GM04503 (cell line): ENCODE measurements at regions not wholly inside any gene's neighbourhood (a gene's known extent, or its start where the extent isn't known, plus 50 kb on each side); places are given as distances from the start of the nearest gene placed in this dataset.
"Not testable (repeated sequence)": the region's sequence is repeated elsewhere in the genome, so short reads cannot be mapped to it uniquely, and the experiment has no call there.

Source experiments
- DNase-seq: peaks from one replicate; pipeline ENCODE4 v3.0.0-alpha.2; 2012; ENCODE audit warnings: low read depth

- DNase-seq: not testable (repeated sequence)
Observed at GRCh38 chr17:30638968-30639367, 161.8 kb downstream of the GOSR1 start.

GRCh38 chr17:30631651-30632050 is 154.4 kb downstream of the GOSR1 start:
- DNase-seq: not testable (repeated sequence)

- not testable (repeated sequence) for DNase-seq
Observed at GRCh38 chr17:30625380-30625779, 148.2 kb downstream of the GOSR1 start.

DNA sequence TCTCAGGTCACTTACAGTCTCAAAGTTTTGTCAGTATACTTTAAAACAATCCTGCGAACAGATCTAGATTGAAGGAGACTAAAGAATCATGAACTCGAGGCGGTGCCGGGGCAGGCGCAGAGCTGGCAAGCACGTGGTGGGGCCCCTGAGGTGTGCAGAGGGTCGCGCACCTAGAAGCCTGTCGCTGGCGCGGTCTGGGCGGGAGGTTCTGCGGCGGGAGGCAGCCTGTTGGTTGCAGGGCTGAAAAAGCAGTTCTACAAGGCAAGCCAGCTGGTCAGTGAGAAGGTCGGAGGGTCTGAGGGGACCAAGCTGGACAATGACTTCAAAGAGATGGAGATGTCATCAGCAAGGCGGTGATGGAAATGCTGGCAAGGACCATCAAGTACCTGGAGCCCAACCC is 147.0 kb downstream of the GOSR1 start:
- DNase-seq: not testable (repeated sequence)

GRCh38 chr17:30609682-30610081 is 132.5 kb downstream of the GOSR1 start:
- DNase-seq: not testable (repeated sequence)

- DNase-seq: no peak
Observed at GRCh38 chr17:30605523-30605922, 128.3 kb downstream of the GOSR1 start.

DNA sequence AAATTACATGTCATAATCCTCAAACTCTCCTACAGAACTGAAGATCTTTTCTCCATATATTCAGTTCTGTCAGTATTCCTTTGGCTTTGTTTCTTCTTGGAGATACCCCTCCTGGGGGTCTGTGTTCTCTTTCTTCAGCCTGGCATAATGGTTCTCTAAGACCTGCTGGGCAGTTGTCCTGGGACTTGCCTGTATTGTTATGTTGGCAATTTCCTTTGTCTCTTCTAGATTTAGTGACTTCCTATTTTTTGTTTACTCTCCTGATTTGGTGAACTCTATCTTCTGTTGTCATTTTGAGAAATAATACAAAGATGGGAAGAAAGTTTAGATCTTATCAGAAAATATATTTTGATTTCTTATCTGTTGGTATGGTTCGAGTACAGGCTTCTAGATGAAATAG is 127.8 kb downstream of the GOSR1 start:
- no peak for DNase-seq

DNA sequence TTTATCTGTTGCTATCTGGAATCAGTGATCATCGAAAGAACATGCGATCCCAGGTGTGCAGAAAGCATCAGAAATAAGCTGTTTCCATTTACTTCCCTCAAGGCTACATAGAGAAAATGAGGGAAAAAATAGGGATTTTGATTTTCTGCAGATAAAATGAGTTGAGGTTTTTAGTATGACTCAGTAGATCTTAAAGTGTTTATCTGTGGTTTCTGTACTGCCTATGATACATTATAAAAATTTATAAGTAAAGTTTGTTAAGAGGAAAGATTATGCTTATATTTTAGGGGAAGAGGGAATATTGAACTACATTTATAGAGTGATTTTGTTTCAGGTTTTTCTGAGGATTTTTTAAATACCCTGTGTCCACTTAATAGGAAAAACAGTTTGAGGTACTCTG is 125.2 kb downstream of the GOSR1 start:
- not testable (repeated sequence) for DNase-seq

DNA sequence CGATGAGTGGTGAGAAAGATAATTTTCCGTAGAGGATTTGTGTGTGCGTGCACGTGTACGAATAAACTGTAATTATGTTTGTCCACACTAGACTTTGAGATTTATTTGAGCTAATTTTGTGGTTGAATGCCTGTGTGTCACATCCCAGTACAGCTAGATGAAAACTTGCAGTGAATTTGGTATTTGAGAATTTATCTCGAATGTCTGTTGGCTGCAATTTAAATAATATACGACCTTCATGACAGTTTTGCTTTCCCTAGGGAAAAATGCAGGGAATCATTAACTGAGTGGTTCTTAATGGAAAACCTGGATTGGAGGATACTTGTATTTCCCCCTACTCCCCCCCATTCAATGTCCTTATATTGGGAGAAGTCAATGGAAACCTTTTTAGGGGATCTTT is 124.8 kb downstream of the GOSR1 start:
- not testable (repeated sequence) for DNase-seq

DNA sequence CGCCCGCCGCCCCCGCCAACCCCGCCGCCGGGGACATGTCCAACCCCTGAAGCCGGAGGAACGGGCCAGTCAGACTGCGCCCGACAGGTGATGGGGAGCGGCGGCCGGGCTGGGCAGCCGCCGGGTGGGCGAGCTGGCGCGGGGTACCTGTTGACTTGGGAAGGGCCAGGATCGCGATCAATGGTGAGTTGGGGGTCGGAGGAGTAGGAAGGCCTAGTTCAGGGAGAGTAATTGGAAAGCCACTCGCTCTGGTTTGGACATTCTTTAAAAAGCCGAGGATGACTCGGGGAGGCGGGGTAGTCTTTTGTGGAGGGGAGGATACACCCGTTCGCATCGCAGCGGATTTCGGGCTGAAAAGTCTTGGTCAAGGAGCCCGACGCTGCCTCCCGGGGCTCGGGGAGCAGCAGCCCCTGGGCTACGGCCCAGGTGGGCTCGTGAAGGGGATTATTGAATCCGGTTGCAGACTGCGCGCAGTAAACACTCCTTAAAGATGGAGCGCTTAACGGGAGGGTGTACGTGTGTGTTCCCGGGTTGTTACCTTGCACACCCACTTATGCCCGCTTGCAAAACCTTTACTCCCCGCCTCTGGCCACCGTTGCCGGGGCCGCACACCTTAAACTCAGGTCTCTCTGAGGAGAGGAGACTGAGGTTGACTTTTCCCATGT is 123.8 kb downstream of the GOSR1 start:
- DNase-seq: no peak

- DNase-seq: no peak
Observed at GRCh38 chr17:30600060-30600829, 123.0 kb downstream of the GOSR1 start.

- DNase-seq: no peak
Observed at GRCh38 chr17:30599428-30600059, 122.3 kb downstream of the GOSR1 start.

DNA sequence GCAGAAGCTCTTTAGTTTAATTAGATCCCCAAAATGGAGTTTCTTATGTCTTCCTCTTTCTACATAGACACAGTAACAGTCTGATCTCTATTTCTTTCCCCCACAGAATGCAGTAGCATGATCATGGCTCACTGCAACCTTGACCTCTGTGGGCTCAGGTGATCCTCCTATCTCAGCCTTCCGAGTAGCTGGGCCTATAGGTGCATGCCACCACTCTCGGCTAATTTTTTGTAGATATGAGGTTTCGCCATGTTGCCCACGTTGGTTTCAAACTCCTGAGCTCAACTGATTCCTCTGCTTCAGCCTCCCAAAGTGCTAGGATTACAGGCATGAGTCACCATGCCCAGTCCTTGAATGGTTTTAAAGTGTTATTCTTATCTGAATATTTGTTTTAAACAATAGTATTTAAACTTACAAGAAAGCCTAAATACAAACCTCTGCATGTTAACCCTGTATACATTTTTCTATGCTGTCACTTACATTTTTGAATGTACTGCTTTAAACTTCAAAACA is 120.6 kb downstream of the GOSR1 start:
- DNase-seq: no peak

DNA sequence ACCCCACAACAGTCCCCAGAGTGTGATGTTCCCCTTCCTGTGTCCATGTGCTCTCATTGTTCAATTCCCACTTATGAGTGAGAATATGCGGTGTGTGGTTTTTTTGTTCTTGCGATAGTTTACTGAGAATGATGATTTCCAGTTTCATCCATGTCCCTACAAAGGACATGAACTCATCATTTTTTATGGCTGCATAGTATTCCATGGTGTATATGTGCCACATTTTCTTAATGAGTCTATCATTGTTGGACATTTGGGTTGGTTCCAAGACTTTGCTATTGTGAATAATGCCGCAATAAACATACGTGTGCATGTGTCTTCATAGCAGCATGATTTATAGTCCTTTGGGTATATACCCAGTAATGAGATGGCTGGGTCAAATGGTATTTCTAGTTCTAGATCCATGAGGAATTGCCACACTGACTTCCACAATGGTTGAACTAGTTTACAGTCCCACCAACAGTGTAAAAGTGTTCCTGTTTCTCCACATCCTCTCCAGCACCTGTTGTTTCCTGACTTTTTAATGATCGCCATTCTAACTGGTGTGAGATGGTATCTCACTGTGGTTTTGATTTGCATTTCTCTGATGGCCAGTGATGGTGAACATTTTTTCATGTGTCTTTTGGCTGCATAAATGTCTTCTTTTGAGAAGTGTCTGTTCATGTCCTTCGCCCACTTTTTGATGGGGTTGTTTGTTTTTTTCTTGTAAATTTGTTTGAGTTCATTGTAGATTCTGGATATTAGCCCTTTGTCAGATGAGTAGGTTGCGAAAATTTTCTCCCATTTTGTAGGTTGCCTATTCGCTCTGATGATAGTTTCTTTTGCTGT is 120.0 kb downstream of the GOSR1 start:
- DNase-seq: not testable (repeated sequence)

GRCh38 chr17:30594953-30595371 is 117.8 kb downstream of the GOSR1 start:
- DNase-seq: not testable (repeated sequence)

- no peak for DNase-seq
Observed at GRCh38 chr17:30594223-30594952, 117.2 kb downstream of the GOSR1 start.

GRCh38 chr17:30590081-30590733 is 113.0 kb downstream of the GOSR1 start:
- no peak for DNase-seq

GRCh38 chr17:30589431-30589830 is 112.2 kb downstream of the GOSR1 start:
- no peak for DNase-seq

GRCh38 chr17:30588798-30589247 is 111.6 kb downstream of the GOSR1 start:
- no peak for DNase-seq

DNA sequence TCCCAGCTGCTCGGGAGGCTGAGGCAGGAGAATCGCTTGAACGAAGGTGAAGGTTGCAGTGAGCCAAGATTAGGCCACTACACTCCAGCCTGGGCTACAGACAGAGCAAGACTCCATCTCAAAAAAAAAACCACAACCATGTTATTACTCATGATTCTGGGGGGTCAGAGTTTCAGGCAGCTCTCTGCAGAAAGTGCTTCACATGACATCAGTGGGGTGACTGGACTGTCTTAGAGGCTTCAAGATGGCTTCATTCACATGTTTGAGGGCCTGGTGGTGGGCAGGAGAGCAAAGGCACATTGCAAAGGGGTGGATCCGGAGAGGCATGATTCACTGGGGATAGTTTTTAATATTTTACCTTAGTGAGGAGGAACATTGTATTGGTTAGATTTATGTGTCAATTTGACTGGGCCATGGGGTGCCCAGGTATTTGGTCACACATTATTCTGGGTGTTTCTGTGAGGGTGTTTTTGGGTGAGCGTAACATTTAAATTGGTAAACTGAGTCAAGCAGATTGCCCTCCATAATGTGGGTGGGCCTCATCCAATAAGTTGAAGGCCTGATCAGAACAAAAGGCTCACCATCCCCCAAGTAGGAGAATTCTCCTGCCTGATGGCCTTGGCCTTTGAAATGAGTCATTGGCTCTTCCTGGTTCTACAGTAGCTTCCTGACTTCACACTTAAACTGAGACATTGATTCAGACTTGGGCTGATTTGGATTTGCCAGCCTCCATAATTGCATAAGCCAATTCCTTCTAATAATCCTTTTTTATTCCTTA is 109.8 kb downstream of the GOSR1 start:
- no peak for DNase-seq
